H1 (cell line): ENCODE measurements at regions not wholly inside any gene's neighbourhood (a gene's known extent, or its start where the extent isn't known, plus 50 kb on each side); places are given as distances from the start of the nearest gene placed in this dataset.

Experiments used
- TF ChIP-seq, protein P1 (sequence below): IDR thresholded peaks from 2 replicates; pipeline ENCODE4 v1.6.1; 2011; ENCODE audit warnings: low read length, improper control_type of control experiment

DNA sequence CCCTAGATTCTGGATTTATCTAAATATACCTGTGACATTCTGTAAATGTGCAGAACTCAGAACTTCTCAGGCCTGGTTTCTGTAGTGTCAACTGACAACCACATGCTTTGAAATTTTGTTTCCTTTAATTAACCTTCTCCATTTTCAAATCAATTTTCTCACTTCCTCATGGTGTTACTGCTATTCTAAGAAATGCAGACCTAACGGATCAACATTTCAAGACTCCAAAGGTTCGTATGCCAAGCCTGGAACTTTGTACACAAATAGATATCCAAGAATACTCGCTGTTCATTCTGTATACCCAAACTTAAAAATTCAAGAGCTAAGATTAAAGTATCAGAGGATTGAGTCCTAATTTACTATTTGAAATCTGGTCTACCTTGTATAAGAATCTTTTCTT lies 88.1 kb downstream of the SLC24A2 start (continued):
- TF ChIP-seq, protein P1, sequence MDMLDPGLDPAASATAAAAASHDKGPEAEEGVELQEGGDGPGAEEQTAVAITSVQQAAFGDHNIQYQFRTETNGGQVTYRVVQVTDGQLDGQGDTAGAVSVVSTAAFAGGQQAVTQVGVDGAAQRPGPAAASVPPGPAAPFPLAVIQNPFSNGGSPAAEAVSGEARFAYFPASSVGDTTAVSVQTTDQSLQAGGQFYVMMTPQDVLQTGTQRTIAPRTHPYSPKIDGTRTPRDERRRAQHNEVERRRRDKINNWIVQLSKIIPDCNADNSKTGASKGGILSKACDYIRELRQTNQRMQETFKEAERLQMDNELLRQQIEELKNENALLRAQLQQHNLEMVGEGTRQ: no peak
